Gastrocnemius medialis (tissue), 4 donors: ENCODE measurements at regions not wholly inside any gene's neighbourhood (a gene's known extent, or its start where the extent isn't known, plus 50 kb on each side); places are given as distances from the start of the nearest gene placed in this dataset.

Source experiments
- POLR2A ChIP-seq, 2 donors: fragments of 450-650 bp; IDR thresholded peaks; one replicate each; pipeline ENCODE4 v1.6.1; 2017; ENCODE audit warnings: antibody characterized with exemption in 2 of 2, mild to moderate bottlenecking in 2 of 2, moderate library complexity in 2 of 2
- TF ChIP-seq, protein P1 (sequence below), 5 experiments: fragments of 450-650 bp in 3 of 5; fragments of 200-600 bp in 2 of 5; sonication (generic) in 2 of 5; IDR thresholded peaks in 4 of 5; conservative IDR thresholded peaks in 1 of 5; 1 replicate in 4 of 5; 2 replicates in 1 of 5; pipeline ENCODE4 v1.5.1; 2016 to 2019; ENCODE audit warnings: antibody characterized with exemption in 5 of 5, mild to moderate bottlenecking in 3 of 5, moderate library complexity in 3 of 5

DNA sequence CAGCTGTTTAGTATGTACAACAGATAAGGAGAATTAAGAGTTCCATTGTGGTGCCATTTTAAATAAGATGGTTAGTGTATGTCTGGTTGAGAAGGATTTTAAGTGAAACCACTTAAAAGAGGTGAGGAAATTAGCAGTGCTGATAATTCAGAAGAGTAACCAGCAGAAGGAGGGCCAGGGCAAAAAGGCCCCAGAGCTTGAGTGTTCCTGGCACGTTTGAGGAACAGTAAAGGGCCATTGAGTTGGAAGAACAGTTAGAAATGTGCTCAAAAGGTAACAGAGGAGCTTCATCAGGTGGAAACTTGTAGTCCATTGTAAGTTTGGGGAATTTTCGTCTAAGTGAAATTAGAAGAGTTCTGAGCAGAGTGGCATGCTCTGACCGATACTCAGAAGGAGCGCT lies 606.2 kb upstream of the ZFP42 start:
- TF ChIP-seq, protein P1, sequence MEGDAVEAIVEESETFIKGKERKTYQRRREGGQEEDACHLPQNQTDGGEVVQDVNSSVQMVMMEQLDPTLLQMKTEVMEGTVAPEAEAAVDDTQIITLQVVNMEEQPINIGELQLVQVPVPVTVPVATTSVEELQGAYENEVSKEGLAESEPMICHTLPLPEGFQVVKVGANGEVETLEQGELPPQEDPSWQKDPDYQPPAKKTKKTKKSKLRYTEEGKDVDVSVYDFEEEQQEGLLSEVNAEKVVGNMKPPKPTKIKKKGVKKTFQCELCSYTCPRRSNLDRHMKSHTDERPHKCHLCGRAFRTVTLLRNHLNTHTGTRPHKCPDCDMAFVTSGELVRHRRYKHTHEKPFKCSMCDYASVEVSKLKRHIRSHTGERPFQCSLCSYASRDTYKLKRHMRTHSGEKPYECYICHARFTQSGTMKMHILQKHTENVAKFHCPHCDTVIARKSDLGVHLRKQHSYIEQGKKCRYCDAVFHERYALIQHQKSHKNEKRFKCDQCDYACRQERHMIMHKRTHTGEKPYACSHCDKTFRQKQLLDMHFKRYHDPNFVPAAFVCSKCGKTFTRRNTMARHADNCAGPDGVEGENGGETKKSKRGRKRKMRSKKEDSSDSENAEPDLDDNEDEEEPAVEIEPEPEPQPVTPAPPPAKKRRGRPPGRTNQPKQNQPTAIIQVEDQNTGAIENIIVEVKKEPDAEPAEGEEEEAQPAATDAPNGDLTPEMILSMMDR (IDR thresholded peaks at IDR 0.05 in 4 of 5, conservative IDR thresholded peaks at IDR 0.05 in 1 of 5): no peak
- no peak for TF ChIP-seq POLR2A (IDR thresholded peaks at IDR 0.05)
